Activated CD8-positive, alpha-beta T cell treated with anti-CD3 and anti-CD28 coated beads for 36 hours (primary cell): ENCODE measurements at regions not wholly inside any gene's neighbourhood (a gene's known extent, or its start where the extent isn't known, plus 50 kb on each side); places are given as distances from the start of the nearest gene placed in this dataset.
"Not testable (repeated sequence)": the region's sequence is repeated elsewhere in the genome, so short reads cannot be mapped to it uniquely, and the experiment has no call there.

Experiments
- ATAC-seq: fragments of 200-7000 bp; cut with Tn5 transposase; one replicate; pipeline ENCODE4 v1.10.0; 2021; ENCODE audit warnings: mild to moderate bottlenecking, moderate library complexity
- CTCF ChIA-PET: fragments of 350-600 bp; sonication (Branson Sonifier 250); formaldehyde crosslinking; loops from one replicate; lab custom pipeline; 2021; ENCODE audit warnings: antibody characterized with exemption; lab: Charles Lee
- POLR2A ChIA-PET: fragments of 350-600 bp; sonication (Branson Sonifier 250); formaldehyde crosslinking; loops from one replicate; lab custom pipeline; 2021; ENCODE audit warnings: antibody characterized with exemption; lab: Charles Lee
- DNase-seq: peaks from one replicate; pipeline ENCODE4 v3.0.0-alpha.2; 2020
- H3K27ac Mint-ChIP-seq: one replicate; pipeline ENCODE4 v1.8.0; 2021; ENCODE audit warnings: mild to moderate bottlenecking, mixed read lengths
- H3K27me3 Mint-ChIP-seq: one replicate; pipeline ENCODE4 v1.8.0; 2021; ENCODE audit warnings: mixed read lengths
- H3K36me3 Mint-ChIP-seq: one replicate; pipeline ENCODE4 v1.8.0; 2021; ENCODE audit warnings: low read depth, mixed read lengths
- H3K4me1 Mint-ChIP-seq: one replicate; pipeline ENCODE4 v1.8.0; 2021; ENCODE audit warnings: low read depth, mixed read lengths
- H3K4me3 Mint-ChIP-seq: one replicate; pipeline ENCODE4 v1.8.0; 2021; ENCODE audit warnings: mild to moderate bottlenecking, moderate library complexity, mixed read lengths
- H3K9me3 Mint-ChIP-seq: one replicate; pipeline ENCODE4 v1.8.0; 2021; ENCODE audit warnings: mixed read lengths
- intact Hi-C: fragments of 100-400 bp; cut with micrococcal nuclease; formaldehyde crosslinking; loops from one replicate; pipeline ENCODE4 v1.10.0; 2022
- TF ChIP-seq, protein P1 (sequence below): fragments of 200-600 bp; IDR thresholded peaks from one replicate; pipeline ENCODE4 v1.8.0; 2022; ENCODE audit warnings: antibody characterized with exemption, mild to moderate bottlenecking

DNA sequence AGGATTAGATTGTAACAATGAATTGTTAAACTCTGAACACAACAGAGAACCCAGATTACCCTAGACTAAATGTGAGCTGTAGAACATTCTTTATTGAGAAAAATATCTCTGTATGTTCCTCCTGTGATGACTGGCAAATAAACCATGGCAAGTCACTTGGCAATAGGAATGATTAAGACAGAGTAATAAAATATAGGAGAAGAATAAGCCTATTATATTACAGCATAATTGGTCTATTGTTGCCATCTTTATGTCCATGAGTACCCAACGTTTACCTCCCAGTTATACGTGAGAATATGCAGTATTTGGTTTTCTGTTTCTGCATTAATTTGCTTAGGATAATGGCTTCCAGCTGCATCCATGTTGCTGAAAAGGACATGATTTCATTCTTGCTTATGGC is 211.2 kb upstream of the AVPR1A start:
- Mint-ChIP-seq H3K36me3 (no peaks in the 10 kb centered on the region), H3K4me1 (no peaks in the 10 kb centered on the region), H3K4me3 (no peak overlapping the region), H3K9me3 (peaks cover 1% of the 10 kb centered on the region), H3K27ac (no peak overlapping the region), H3K27me3 (no peaks in the 10 kb centered on the region)
- intact Hi-C loops: no loop called here
- TF ChIP-seq, protein P1, sequence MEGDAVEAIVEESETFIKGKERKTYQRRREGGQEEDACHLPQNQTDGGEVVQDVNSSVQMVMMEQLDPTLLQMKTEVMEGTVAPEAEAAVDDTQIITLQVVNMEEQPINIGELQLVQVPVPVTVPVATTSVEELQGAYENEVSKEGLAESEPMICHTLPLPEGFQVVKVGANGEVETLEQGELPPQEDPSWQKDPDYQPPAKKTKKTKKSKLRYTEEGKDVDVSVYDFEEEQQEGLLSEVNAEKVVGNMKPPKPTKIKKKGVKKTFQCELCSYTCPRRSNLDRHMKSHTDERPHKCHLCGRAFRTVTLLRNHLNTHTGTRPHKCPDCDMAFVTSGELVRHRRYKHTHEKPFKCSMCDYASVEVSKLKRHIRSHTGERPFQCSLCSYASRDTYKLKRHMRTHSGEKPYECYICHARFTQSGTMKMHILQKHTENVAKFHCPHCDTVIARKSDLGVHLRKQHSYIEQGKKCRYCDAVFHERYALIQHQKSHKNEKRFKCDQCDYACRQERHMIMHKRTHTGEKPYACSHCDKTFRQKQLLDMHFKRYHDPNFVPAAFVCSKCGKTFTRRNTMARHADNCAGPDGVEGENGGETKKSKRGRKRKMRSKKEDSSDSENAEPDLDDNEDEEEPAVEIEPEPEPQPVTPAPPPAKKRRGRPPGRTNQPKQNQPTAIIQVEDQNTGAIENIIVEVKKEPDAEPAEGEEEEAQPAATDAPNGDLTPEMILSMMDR: no peak
- ChIA-PET POLR2A (no interaction called here), CTCF (no interaction called here)
- ATAC-seq (no peak), DNase-seq (no peak)

DNA sequence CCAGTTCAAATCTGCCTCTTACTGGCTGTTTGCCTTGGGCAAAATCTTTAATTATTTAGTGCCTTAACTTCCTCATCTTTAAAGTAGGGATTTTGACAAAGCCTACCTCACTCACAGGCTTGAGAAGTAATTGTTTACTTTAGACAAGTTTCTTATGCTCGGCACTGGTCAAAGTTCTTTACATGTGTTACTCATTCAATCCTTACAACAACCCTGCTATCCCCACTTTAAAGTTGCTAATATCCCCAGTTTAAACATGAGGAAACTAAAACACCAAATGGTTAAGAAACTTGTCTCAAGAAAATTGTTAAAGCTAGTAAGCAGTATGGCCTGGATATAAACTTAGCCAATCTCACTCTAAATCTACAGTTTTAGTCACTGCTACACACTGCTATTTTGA is 204.0 kb upstream of the AVPR1A start:
- no peak for DNase-seq
- H3K4me3 Mint-ChIP-seq: no peak overlapping the region
- intact Hi-C loops: no loop called here
- TF ChIP-seq, protein P1: no peak
- H3K27ac Mint-ChIP-seq: no peak overlapping the region
- CTCF ChIA-PET: no interaction called here
- H3K27me3 Mint-ChIP-seq: peaks cover 2% of the 10 kb centered on the region
- ATAC-seq: no peak
- no peaks in the 10 kb centered on the region for H3K9me3 Mint-ChIP-seq
- no peaks in the 10 kb centered on the region for H3K4me1 Mint-ChIP-seq
- POLR2A ChIA-PET: no interaction called here
- H3K36me3 Mint-ChIP-seq: no peaks in the 10 kb centered on the region

DNA sequence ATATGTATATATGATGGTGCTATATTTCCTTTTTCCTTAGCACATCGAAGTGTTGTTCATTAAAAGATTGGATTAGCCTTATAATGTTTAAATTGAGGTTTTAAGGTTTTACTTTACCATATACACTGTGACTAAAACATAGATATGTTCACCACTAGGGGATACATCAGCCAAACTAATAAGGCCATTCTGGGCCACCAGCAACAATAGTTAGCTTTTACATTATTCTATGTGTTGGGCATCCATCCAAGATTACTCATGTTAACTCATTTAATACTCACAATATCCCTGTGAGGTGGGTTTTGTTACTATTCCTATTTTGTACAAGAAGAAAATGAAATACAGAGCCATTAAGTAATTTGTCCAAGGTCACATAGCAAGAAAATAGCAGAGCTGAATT is 202.6 kb upstream of the AVPR1A start:
- DNase-seq (no peak), ATAC-seq (no peak)
- Mint-ChIP-seq H3K4me3 (no peak overlapping the region), H3K4me1 (no peaks in the 10 kb centered on the region), H3K36me3 (no peaks in the 10 kb centered on the region), H3K27ac (no peak overlapping the region), H3K27me3 (peaks cover 2% of the 10 kb centered on the region), H3K9me3 (no peaks in the 10 kb centered on the region)
- TF ChIP-seq, protein P1: no peak
- intact Hi-C loops: no loop called here
- ChIA-PET CTCF (no interaction called here), POLR2A (no interaction called here)

DNA sequence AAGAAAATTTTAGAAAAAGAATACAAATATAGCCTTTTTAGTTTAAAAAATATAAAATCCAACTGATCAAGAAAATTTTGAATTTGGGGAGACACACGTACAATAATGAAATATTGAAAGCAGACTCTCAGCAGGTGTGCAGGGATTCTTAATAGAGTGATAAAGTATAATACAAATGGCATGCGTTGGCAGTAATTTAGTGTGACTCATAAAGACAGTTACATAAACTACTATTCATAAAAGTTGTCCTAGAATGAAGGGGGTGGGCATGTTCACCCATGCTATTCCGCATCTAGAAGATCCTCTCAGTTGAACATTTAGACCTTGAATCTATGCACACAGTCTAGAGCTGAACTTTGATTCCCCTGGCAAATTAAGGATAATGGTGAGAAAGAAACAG is 200.4 kb upstream of the AVPR1A start:
- DNase-seq (no peak), ATAC-seq (no peak)
- TF ChIP-seq, protein P1: no peak
- Mint-ChIP-seq H3K4me3 (no peak overlapping the region), H3K36me3 (no peaks in the 10 kb centered on the region), H3K4me1 (no peaks in the 10 kb centered on the region), H3K27me3 (peaks cover 2% of the 10 kb centered on the region), H3K9me3 (no peaks in the 10 kb centered on the region), H3K27ac (no peak overlapping the region)
- intact Hi-C loops: no loop called here
- CTCF ChIA-PET: no interaction called here
- POLR2A ChIA-PET: no interaction called here

DNA sequence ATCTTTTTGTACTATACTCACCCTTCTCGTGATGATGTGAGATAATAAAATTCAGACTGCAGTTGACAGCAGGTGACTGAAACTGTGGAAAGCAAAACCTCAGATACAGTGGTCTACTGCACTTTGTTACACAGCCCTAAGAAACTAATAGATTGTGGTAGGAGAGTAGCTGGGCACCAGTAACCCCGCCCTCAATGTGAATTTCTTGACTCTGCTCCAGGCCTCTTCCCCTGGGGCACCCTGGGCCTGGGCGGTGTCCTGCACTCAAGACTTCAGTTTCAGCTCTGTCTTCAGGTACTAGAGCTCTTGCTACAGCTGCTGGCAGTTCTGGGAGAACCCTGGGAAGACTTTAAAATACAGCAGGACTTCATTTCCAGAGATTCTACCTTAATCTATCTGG is 197.6 kb upstream of the AVPR1A start:
- ChIA-PET CTCF (no interaction called here), POLR2A (no interaction called here)
- no peaks in the 10 kb centered on the region for H3K9me3 Mint-ChIP-seq
- no peaks in the 10 kb centered on the region for H3K27me3 Mint-ChIP-seq
- DNase-seq (no peak), ATAC-seq (no peak)
- H3K27ac Mint-ChIP-seq: no peak overlapping the region
- H3K4me1 Mint-ChIP-seq: no peaks in the 10 kb centered on the region
- H3K4me3 Mint-ChIP-seq: no peak overlapping the region
- intact Hi-C loops: no loop called here
- TF ChIP-seq, protein P1: no peak
- no peaks in the 10 kb centered on the region for H3K36me3 Mint-ChIP-seq

DNA sequence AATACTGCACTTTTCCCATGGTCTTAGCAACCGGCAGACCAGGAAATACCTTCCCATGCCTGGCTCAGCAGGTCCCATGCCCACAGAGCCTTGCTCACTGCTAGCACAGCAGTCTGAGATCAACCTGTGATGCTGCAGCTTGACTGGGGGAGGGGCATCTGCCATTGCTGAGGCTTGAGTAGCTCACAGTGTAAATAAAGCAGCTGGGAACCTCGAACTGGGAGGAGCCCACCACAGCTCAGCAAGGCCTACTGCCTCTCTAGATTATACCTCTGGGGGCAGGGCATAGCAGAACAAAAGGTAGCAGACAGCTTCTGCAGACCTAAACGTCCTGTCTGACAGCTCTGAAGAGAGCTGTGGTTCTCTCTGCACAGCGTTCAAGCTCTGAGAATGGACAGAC is 186.2 kb upstream of the AVPR1A start:
- ATAC-seq, DNase-seq, H3K27ac Mint-ChIP-seq, H3K27me3 Mint-ChIP-seq, H3K4me1 Mint-ChIP-seq, intact Hi-C loops, H3K36me3 Mint-ChIP-seq, POLR2A ChIA-PET, H3K4me3 Mint-ChIP-seq, H3K9me3 Mint-ChIP-seq: not testable (repeated sequence)
- CTCF ChIA-PET: interaction anchor here (1.1 kb wide), 1 partner anchor 15 kb away, joined by 3 read pairs; no protein-coding TSS in a partner anchor
